HFF-Myc (cell line): ENCODE measurements at regions not wholly inside any gene's neighbourhood (a gene's known extent, or its start where the extent isn't known, plus 50 kb on each side); places are given as distances from the start of the nearest gene placed in this dataset.

ENCODE experiments used
- DNase-seq: peaks from one replicate; pipeline ENCODE4 v3.0.0-alpha.2; 2011; ENCODE audit warnings: low read depth; ENCODE audit errors: extremely low read depth
- H3K4me3 ChIP-seq: replicated peaks from 2 replicates; pipeline ENCODE4 v1.5.1; 2011; ENCODE audit warnings: low read depth, mild to moderate bottlenecking, control low read depth, low read length
- TF ChIP-seq, protein P1 (sequence below): IDR thresholded peaks from 2 replicates; pipeline ENCODE4 v1.5.1; 2012; ENCODE audit warnings: mild to moderate bottlenecking, low read depth, low read length, control low read depth; ENCODE audit errors: missing control alignments

DNA sequence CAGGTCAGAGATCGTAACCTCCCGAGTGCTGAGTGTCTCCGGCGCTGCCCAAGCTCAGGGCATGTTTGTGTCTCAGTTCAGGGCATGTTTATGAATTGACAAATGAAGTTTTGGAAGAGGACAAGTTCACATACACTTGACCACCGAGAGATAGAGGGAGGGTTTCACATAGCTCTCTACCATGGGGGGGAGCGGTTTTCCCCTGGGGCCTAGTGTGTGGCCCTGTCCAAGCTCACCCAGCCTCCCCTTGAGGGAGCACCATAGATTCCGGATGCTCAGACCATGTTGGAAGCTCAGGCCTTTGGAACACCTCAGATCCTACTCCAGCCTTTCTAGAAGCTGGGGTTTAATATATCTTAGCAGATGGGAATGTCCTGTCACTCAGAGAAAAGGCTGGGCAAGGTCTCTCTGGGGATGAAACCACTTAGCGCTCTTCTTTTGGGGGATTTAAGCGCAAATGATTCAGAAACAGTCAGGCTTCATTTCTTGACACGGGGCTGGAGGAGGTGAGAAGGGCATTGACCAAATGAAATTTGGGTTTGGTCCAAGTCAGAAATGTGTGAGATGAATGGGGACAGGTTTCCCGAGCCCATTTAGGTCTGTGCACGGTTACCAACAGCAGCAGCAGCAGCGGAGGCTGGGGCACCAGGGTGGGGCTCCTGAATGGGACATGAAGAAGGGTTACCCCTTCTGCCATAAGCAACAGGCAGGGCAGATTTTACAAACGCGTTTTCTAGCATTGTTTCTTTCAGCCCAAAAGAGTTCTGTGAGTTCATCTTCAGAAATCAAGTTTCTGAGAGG, 96.6 kb downstream of the METRNL start:
- DNase-seq: no peak

DNA sequence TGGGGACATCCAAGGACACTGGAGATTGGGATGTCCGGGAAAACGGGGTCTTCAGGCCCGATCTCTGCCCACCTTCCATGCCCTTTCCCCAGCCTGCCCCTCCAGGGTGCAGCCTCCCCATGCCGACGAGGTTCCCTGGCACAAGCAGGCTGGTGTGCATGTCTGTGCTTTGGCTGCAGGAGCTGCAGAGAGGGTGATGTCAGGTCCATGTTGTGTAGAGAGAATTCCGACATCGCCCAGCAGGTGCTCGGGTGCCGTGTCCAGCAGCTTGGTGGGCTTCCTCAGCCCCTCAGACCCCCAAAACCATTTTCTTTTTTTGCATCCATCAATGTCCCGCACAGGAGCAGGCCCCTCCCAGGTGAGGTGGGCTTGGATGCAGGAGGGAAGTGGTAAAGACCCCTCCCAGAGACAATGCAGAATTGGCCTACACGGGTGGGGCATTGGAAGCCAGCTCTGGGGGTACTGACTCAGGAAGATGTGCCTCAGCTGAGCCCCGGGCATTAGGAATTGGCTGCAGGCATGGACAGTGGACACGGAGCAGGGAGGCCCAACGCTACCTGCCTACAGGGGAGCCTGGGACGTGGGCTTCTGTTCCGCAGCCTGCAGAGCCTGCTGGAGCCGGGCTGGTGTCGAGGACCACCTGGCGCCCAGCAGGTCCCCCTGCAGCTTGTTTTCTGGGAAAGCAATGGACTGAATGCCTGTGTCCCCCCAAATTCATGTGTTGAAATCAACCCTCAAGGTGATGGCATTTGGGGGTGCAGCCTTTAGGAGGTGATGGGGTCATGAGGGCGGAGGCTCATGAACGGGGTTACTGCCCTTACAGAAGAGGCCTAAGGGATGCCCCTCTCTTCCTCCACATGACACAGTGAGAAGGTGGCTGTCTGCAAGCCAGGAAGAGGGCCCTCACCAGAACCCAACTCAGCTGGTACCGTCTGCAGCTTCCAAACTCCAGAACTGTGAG, 97.5 kb downstream of the METRNL start:
- TF ChIP-seq, protein P1, sequence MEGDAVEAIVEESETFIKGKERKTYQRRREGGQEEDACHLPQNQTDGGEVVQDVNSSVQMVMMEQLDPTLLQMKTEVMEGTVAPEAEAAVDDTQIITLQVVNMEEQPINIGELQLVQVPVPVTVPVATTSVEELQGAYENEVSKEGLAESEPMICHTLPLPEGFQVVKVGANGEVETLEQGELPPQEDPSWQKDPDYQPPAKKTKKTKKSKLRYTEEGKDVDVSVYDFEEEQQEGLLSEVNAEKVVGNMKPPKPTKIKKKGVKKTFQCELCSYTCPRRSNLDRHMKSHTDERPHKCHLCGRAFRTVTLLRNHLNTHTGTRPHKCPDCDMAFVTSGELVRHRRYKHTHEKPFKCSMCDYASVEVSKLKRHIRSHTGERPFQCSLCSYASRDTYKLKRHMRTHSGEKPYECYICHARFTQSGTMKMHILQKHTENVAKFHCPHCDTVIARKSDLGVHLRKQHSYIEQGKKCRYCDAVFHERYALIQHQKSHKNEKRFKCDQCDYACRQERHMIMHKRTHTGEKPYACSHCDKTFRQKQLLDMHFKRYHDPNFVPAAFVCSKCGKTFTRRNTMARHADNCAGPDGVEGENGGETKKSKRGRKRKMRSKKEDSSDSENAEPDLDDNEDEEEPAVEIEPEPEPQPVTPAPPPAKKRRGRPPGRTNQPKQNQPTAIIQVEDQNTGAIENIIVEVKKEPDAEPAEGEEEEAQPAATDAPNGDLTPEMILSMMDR: no peak
- no peak overlapping the region for H3K4me3 ChIP-seq
- DNase-seq: no peak

More for the DNA sequence above, 96.6 kb downstream of the METRNL start:
- TF ChIP-seq, protein P1: no peak
- H3K4me3 ChIP-seq: no peak overlapping the region

DNA sequence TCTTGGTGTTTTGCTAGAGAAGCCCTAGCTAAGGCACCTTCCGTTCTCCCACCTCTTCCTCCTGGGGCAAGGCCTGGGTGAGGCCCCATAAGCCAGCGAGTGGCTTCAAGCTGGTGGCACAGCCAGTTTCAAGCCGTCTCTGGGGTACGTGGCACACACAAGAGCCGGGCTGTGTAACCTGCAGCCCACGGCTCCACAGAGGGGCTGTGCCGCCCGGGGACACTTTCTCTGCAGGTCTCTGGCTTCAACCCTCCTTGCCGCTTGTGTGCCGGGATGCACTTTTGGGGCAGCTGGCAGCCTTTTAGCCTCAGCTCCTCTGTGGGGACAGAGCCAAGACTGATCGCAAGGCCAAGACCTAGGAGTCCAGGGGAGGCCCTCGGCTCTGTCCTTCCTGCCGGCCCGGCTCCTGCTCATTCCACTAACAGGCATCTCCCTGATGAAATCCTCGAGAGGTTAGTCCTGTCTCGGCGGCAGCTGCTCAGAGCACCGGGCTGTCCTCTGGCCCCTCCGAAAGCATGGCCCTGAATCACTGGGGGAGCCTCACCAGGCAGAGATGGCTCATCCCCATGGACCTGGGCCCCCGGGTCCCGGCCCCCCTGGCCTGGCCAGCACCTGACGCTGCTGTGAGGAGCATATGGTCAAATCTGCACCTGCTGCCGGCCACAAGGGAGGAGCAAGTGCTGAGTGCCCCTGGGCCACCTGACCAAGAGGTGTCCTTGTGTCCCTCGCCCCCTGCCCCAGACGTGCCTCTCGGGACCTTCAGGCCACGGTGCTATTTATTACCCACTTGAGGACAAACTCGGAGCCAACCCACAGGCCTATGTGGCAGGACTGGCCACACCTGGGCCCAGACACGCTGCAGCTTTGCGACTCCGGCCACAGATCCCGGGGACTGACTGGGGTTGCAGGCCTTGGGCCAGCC, 98.5 kb downstream of the METRNL start:
- no peak overlapping the region for H3K4me3 ChIP-seq
- TF ChIP-seq, protein P1: no peak
- no peak for DNase-seq

DNA sequence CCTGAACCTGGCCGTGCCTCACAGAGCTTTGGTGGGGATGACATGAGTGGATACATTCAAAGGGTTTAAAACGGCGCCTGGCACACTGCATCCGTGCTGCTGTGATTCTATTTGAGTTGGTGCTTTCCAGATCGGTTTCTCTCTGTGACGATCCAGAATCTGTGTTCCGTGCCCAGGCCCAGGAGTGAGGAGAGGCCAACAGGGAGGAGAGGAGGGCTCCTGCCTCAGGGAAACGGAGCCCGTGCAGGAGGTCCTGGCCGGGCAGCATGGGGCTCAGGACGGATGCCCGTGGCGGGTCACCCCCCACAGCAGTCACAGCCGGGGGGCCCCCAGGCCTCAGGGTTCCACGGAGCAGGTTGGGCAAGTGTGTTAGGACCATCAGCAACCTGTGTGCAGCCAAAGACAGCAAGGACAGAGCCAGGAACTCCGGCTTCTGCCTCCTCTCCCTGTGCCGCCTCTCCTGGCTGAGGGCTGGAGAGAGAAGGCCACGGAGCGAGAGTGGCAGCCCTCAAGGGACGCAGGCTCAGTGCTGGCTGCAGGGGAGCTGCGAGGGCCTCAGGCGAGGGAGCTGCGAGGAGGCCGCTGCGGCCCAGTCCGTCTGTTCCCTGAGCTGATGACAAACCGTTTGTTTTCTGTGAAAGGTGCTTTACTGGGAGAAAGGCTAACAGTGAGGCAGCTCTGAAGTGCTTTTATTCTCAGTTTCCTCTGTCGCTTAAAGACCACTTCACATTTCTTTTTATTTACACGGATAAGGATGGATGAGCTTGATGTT, 99.3 kb downstream of the METRNL start:
- DNase-seq: no peak
- TF ChIP-seq, protein P1: no peak
- H3K4me3 ChIP-seq: no peak overlapping the region

DNA sequence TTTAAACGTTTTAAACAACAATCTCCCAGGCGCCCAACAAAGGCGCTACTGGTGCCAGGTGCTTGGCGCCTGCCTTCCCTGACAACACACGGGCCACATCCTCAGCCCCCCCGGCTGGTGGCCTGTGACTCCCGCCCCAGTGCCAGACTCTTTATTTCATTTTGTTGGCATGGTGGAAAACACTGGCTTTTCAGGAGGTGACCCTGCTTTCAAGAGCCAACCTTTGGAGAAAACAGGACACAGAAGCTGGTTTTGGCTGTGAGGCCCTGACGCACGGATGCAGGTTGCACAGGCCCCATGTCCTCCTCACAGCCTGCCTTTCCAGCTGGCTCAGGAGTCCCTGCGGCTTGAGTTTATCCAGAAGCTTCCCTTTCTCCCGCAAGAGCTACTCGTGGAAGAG, 100.0 kb downstream of the METRNL start:
- H3K4me3 ChIP-seq: no peak overlapping the region
- DNase-seq: no peak
- TF ChIP-seq, protein P1: no peak
